ENCODE measurements at regions not wholly inside any gene's neighbourhood (a gene's known extent, or its start where the extent isn't known, plus 50 kb on each side); places are given as distances from the start of the nearest gene placed in this dataset.

DNA sequence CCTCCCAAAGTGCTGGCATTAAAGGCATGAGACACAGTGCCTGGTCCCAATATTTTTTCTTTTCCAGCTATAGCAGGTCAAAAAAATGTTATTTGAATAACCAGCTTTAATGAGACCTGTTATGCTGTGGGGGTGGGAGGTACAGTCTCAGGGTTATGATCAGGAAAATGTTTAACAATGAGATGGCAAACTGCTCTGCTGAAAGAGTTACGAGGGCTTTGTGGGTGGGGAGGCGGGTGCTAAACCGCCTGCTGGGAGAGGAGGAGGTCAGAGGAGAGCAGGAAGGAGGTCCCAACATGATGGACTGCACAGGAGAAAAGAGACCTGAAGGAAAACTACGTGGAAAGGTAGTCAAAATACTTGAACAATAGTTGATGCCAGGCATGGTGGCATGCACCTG, 126.0 kb upstream of the B3GALT2 start:
- TF ChIP-seq EZH2 (IDR thresholded peaks at IDR 0.05; ENCODE audit: borderline replicate concordance, low read length) = no peak
- TF ChIP-seq, protein P1, sequence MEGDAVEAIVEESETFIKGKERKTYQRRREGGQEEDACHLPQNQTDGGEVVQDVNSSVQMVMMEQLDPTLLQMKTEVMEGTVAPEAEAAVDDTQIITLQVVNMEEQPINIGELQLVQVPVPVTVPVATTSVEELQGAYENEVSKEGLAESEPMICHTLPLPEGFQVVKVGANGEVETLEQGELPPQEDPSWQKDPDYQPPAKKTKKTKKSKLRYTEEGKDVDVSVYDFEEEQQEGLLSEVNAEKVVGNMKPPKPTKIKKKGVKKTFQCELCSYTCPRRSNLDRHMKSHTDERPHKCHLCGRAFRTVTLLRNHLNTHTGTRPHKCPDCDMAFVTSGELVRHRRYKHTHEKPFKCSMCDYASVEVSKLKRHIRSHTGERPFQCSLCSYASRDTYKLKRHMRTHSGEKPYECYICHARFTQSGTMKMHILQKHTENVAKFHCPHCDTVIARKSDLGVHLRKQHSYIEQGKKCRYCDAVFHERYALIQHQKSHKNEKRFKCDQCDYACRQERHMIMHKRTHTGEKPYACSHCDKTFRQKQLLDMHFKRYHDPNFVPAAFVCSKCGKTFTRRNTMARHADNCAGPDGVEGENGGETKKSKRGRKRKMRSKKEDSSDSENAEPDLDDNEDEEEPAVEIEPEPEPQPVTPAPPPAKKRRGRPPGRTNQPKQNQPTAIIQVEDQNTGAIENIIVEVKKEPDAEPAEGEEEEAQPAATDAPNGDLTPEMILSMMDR (IDR thresholded peaks at IDR 0.05; ENCODE audit: low read length) = no peak
